Thyroid gland (tissue), 4 donors: ENCODE measurements at regions not wholly inside any gene's neighbourhood (a gene's known extent, or its start where the extent isn't known, plus 50 kb on each side); places are given as distances from the start of the nearest gene placed in this dataset.

ENCODE experiments used
- DNase-seq, 2 donors: peaks; one replicate each; pipeline ENCODE4 v3.0.0-alpha.2; 2019
- H3K27ac ChIP-seq, 3 donors: fragments of 200-600 bp; sonication (generic); 1 replicate in 2 of 3; 2 replicates in 1 of 3; pipeline ENCODE4 v1.5.1; 2016 to 2019; ENCODE audit warnings: mild to moderate bottlenecking in 1 of 3, moderate library complexity in 1 of 3
- H3K27me3 ChIP-seq: fragments of 200-600 bp; sonication (generic); one replicate; pipeline ENCODE4 v1.5.1; 2019
- H3K36me3 ChIP-seq, 2 donors: fragments of 200-600 bp; sonication (generic); one replicate each; pipeline ENCODE4 v1.5.1; 2016 to 2019
- H3K4me1 ChIP-seq, 2 donors: fragments of 200-600 bp; sonication (generic); one replicate each; pipeline ENCODE4 v1.5.1; 2017 to 2019
- H3K4me3 ChIP-seq, 3 donors: fragments of 200-600 bp; sonication (generic); replicated peaks in 1 of 3; 1 replicate in 2 of 3; 2 replicates in 1 of 3; pipeline ENCODE4 v1.5.1; 2016; ENCODE audit warnings: mild to moderate bottlenecking in 1 of 3
- H3K9me3 ChIP-seq: fragments of 200-600 bp; sonication (generic); one replicate; pipeline ENCODE4 v1.5.1; 2017
- POLR2A ChIP-seq, 2 donors: fragments of 450-650 bp; IDR thresholded peaks; one replicate each; pipeline ENCODE4 v1.6.1; 2017; ENCODE audit warnings: antibody characterized with exemption in 2 of 2, mild to moderate bottlenecking in 2 of 2, moderate library complexity in 1 of 2
- WGBS, 2 donors: methylation state at CpG; one replicate each; pipeline ENCODE4 v1.1.5; 2017; 5-methylcytosine and 5-hydroxymethylcytosine counted together
- intact Hi-C: fragments of 100-400 bp; cut with DNase I; formaldehyde crosslinking; loops from one replicate; pipeline ENCODE4 v1.15.1; 2023
- TF ChIP-seq, protein P1 (sequence below), 6 experiments: fragments of 200-600 bp in 3 of 6; fragments of 450-650 bp in 3 of 6; sonication (generic) in 3 of 6; IDR thresholded peaks; one replicate each; pipeline ENCODE4 v1.5.1; 2016 to 2019; ENCODE audit warnings: antibody characterized with exemption in 6 of 6, mild to moderate bottlenecking in 2 of 6, inconsistent platforms in 1 of 6, moderate library complexity in 1 of 6

DNA sequence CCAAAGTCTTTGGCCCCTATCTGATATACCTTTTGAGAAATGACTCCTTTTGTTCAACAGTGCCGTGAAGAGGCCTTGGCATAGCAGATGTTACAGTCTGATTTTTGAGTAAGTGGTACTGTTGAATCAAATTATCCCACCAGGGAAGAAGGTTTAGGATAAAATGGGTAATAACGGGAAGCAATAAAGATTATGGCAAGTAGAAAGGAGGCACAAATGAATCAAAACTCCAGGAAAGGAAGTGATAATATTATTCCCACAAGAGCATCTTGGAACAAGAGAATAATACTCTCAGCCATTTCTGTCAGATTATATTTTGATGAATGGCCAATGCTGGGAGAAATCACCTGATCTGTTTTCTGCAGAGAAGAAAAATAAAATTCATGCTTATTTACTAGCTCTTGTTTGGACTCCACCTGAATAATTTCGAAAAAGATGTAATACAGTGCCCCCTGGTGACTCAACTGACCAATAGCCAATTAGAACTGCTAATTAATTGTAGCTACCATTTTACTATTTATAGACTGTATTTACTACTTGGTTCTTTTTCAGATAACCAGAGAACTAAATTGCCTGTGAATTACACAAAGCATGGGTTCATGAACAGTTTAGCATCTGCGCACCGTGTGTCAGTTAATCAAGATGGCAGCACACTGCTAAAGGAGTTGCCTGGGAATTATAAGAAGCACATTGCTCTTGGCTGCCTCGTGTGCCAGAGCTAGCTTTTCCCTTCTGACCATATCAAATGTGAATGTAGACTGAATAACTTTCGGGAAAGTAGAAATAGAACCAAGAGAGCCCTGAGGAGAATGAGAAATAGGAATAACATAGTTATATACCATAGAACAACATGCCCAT is 78.5 kb upstream of the TRDN start:
- intact Hi-C loops: loop anchor here (5.0 kb wide), 1 partner anchor 298 kb away; no protein-coding TSS in a partner anchor
- Histone ChIP-seq H3K27me3 (no peaks in the 10 kb centered on the region), H3K27ac (no peak overlapping the region), H3K4me3 (no peak overlapping the region), H3K36me3 (no peaks in the 10 kb centered on the region), H3K4me1 (no peaks in the 10 kb centered on the region), H3K9me3 (no peaks in the 10 kb centered on the region)
- 62 to 64% methylated on average over 7 of the region's 7 CpGs for WGBS, 2 donors
- no peak for TF ChIP-seq POLR2A (IDR thresholded peaks at IDR 0.05)
- TF ChIP-seq, protein P1, sequence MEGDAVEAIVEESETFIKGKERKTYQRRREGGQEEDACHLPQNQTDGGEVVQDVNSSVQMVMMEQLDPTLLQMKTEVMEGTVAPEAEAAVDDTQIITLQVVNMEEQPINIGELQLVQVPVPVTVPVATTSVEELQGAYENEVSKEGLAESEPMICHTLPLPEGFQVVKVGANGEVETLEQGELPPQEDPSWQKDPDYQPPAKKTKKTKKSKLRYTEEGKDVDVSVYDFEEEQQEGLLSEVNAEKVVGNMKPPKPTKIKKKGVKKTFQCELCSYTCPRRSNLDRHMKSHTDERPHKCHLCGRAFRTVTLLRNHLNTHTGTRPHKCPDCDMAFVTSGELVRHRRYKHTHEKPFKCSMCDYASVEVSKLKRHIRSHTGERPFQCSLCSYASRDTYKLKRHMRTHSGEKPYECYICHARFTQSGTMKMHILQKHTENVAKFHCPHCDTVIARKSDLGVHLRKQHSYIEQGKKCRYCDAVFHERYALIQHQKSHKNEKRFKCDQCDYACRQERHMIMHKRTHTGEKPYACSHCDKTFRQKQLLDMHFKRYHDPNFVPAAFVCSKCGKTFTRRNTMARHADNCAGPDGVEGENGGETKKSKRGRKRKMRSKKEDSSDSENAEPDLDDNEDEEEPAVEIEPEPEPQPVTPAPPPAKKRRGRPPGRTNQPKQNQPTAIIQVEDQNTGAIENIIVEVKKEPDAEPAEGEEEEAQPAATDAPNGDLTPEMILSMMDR (IDR thresholded peaks at IDR 0.05): peak in 5 of 6 experiments; percentile 27 to 63 (median 58)
- peak in 1 of 2 donors; percentile 15 for DNase-seq

DNA sequence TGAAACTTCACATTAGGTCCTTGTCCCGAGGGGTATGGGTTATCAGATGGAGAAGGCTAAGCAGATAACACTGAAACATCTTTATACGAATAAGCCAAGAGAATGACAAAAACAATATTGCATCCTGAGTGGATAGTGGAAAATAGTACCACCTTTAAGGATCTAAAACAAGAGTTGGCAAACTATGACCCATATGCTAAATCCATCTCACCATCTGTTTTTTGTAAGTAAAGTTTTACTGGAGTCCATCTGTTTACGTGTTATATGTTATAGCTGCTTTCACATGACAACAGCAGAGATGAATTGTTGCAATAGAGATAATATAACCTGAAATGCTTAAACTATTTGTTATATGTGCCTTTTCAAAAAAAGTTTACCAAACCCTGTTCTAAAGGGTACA is 76.1 kb upstream of the TRDN start:
- no peaks in the 10 kb centered on the region for H3K9me3 ChIP-seq

DNA sequence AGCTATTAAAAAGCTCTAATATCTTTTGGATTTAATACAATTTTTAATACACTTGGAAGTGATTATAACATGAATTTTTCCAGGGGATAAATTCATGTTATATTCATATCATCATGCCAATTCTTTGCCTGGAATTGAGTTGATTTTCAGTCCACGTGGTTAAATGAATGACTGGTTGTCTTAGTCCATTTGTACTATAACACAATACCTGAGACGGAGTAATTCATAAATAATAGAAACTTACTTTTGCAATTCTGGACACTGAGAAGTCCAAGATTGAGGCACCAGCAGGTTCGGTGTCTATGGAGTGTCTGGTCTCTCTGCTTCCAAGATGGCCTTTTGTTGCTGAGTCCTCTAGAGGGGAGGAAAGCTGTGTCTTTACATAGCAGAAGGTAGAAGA is 66.2 kb upstream of the TRDN start:
- H3K9me3 ChIP-seq: no peaks in the 10 kb centered on the region
- WGBS, 2 donors: 93 to 96% methylated on average over 3 of the region's 3 CpGs
- TF ChIP-seq POLR2A (IDR thresholded peaks at IDR 0.05): no peak
- TF ChIP-seq, protein P1 (IDR thresholded peaks at IDR 0.05): no peak
- no peak overlapping the region for H3K4me3 ChIP-seq
- intact Hi-C loops: no loop called here
- no peak overlapping the region for H3K27ac ChIP-seq
- no peaks in the 10 kb centered on the region for H3K27me3 ChIP-seq
- H3K36me3 ChIP-seq: no peaks in the 10 kb centered on the region
- no peak for DNase-seq
- no peaks in the 10 kb centered on the region for H3K4me1 ChIP-seq

More for the DNA sequence above, 76.1 kb upstream of the TRDN start:
- 81 to 87% methylated on average over 3 of the region's 3 CpGs for WGBS, 2 donors
- Histone ChIP-seq H3K4me1 (no peaks in the 10 kb centered on the region), H3K36me3 (no peaks in the 10 kb centered on the region), H3K27me3 (no peaks in the 10 kb centered on the region), H3K4me3 (no peak overlapping the region), H3K27ac (no peak overlapping the region)
- intact Hi-C loops: no loop called here
- no peak for DNase-seq
- TF ChIP-seq, protein P1 (IDR thresholded peaks at IDR 0.05): no peak
- TF ChIP-seq POLR2A (IDR thresholded peaks at IDR 0.05): no peak

DNA sequence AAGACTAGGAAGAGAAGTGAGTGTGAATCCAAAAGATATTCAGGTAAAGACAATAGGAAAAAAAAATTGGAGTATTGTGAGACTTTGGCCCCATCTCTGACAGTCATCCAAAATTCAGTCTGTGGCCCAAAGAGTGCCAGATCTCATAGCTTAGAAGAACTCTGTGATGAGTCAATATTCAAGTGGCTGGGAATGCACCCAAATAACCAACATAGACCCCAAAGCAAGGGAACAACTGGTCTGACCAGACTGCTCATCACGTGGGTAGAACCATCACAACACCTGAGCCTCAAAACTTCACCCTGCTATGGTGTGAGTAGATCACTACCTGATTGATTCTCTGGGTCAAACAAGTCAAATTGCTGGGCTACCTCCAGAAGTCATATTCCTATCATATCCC is 51.1 kb upstream of the TRDN start:
- Histone ChIP-seq H3K4me3 (no peak overlapping the region), H3K4me1 (no peaks in the 10 kb centered on the region), H3K36me3 (no peaks in the 10 kb centered on the region), H3K27ac (no peak overlapping the region), H3K27me3 (no peaks in the 10 kb centered on the region), H3K9me3 (no peaks in the 10 kb centered on the region)
- intact Hi-C loops: no loop called here
- WGBS, 2 donors: 68 to 71% methylated on average over 1 of the region's 1 CpG
- TF ChIP-seq, protein P1 (IDR thresholded peaks at IDR 0.05): no peak
- no peak for TF ChIP-seq POLR2A (IDR thresholded peaks at IDR 0.05)
- no peak for DNase-seq
